HEK293T (cell line): ENCODE measurements at regions not wholly inside any gene's neighbourhood (a gene's known extent, or its start where the extent isn't known, plus 50 kb on each side); places are given as distances from the start of the nearest gene placed in this dataset.

ENCODE experiments used
- CTCF ChIA-PET: fragments of 350-600 bp; formaldehyde crosslinking; extraction: SDS; loops from one replicate; lab custom pipeline; 2021; ENCODE audit warnings: antibody characterized with exemption, inconsistent platforms; lab: Yijun Ruan, JAX
- POLR2A ChIA-PET: fragments of 350-600 bp; formaldehyde crosslinking; extraction: SDS; loops from one replicate; lab custom pipeline; 2020; ENCODE audit warnings: antibody characterized with exemption, inconsistent platforms; lab: Yijun Ruan, JAX
- DNase-seq: peaks from one replicate; pipeline ENCODE4 v3.0.0; 2012; ENCODE audit warnings: mixed read lengths; ENCODE audit errors: extremely low spot score
- ARNT ChIP-seq: fragments of 450-650 bp; IDR thresholded peaks from 2 replicates; pipeline ENCODE4 v1.6.1; 2017; ENCODE audit warnings: mild to moderate bottlenecking
- BHLHE40 ChIP-seq: fragments of 450-650 bp; IDR thresholded peaks from 2 replicates; pipeline ENCODE4 v1.6.1; 2016; ENCODE audit warnings: mild to moderate bottlenecking, moderate library complexity, borderline replicate concordance
- CTBP1 ChIP-seq: fragments of 450-650 bp; IDR thresholded peaks from 2 replicates; pipeline ENCODE4 v1.6.1; 2016; ENCODE audit warnings: borderline replicate concordance
- ELF4 ChIP-seq: fragments of 450-650 bp; IDR thresholded peaks from 2 replicates; pipeline ENCODE4 v1.6.1; 2017; ENCODE audit warnings: antibody characterized with exemption
- FOXA1 ChIP-seq: fragments of 450-650 bp; IDR thresholded peaks from 2 replicates; pipeline ENCODE4 v1.6.1; 2016; ENCODE audit warnings: mild to moderate bottlenecking
- FOXK2 ChIP-seq: fragments of 450-650 bp; IDR thresholded peaks from 2 replicates; pipeline ENCODE4 v1.6.1; 2016; ENCODE audit warnings: mild to moderate bottlenecking
- FOXM1 ChIP-seq: fragments of 450-650 bp; IDR thresholded peaks from 2 replicates; pipeline ENCODE4 v1.6.1; 2017; ENCODE audit warnings: mild to moderate bottlenecking, borderline replicate concordance
- HDGF ChIP-seq: fragments of 450-650 bp; IDR thresholded peaks from 2 replicates; pipeline ENCODE4 v1.6.1; 2017; ENCODE audit warnings: antibody characterized with exemption, borderline replicate concordance
- L3MBTL2 ChIP-seq: fragments of 450-650 bp; conservative IDR thresholded peaks from 2 replicates; pipeline ENCODE4 v1.6.1; 2016; ENCODE audit warnings: mild to moderate bottlenecking
- LEF1 ChIP-seq: fragments of 450-650 bp; IDR thresholded peaks from 2 replicates; pipeline ENCODE4 v1.6.1; 2017; ENCODE audit warnings: mild to moderate bottlenecking, borderline replicate concordance
- NFRKB ChIP-seq: fragments of 450-650 bp; IDR thresholded peaks from 2 replicates; pipeline ENCODE4 v1.6.1; 2016; ENCODE audit warnings: mild to moderate bottlenecking, moderate library complexity
- PKNOX1 ChIP-seq: fragments of 450-650 bp; IDR thresholded peaks from 2 replicates; pipeline ENCODE4 v1.6.1; 2016
- SP1 ChIP-seq: fragments of 450-650 bp; IDR thresholded peaks from 2 replicates; pipeline ENCODE4 v1.6.1; 2017
- SUZ12 ChIP-seq: fragments of 450-650 bp; IDR thresholded peaks from 2 replicates; pipeline ENCODE4 v1.6.1; 2016; ENCODE audit warnings: mild to moderate bottlenecking
- TARDBP ChIP-seq: fragments of 450-650 bp; IDR thresholded peaks from 2 replicates; pipeline ENCODE4 v1.6.1; 2016
- ZNF384 ChIP-seq: fragments of 450-650 bp; IDR thresholded peaks from 2 replicates; pipeline ENCODE4 v1.6.1; 2016

GRCh38 chr4:180603791-180604190 lies 1639.4 kb upstream of the TENM3 start:
- no peak for DNase-seq
- POLR2A ChIA-PET = no interaction called here
- TF ChIP-seq PKNOX1 (no peak), FOXK2 (no peak), ELF4 (no peak), ARNT (no peak), CTBP1 (no peak), HDGF (no peak), TARDBP (no peak), FOXA1 (no peak), BHLHE40 (no peak), NFRKB (no peak), LEF1 (no peak), FOXM1 (no peak), ZNF384 (no peak)
- CTCF ChIA-PET = no interaction called here

- ChIA-PET CTCF (interaction anchor here (0.7 kb wide), 1 partner anchor 9 kb away, joined by 3 read pairs; no protein-coding TSS in a partner anchor), POLR2A (no interaction called here)
- DNase-seq = no peak
- TF ChIP-seq TARDBP (no peak), ARNT (no peak), ELF4 (no peak), PKNOX1 (no peak), SP1 (no peak), FOXK2 (no peak), LEF1 (no peak), BHLHE40 (no peak), L3MBTL2 (no peak), FOXA1 (no peak), SUZ12 (no peak), NFRKB (no peak), CTBP1 (no peak), HDGF (no peak), ZNF384 (no peak), FOXM1 (no peak)
Observed at GRCh38 chr4:180610324-180610723, 1632.9 kb upstream of the TENM3 start.

- no peak for DNase-seq
- ChIA-PET CTCF (no interaction called here), POLR2A (no interaction called here)
- no peak for TF ChIP-seq BHLHE40
- TF ChIP-seq PKNOX1 = no peak
- no peak for TF ChIP-seq ELF4
- no peak for TF ChIP-seq FOXA1
- TF ChIP-seq ZNF384 = no peak
- no peak for TF ChIP-seq LEF1
- TF ChIP-seq L3MBTL2 = no peak
- TF ChIP-seq TARDBP = no peak
- TF ChIP-seq CTBP1 = no peak
- no peak for TF ChIP-seq FOXM1
- no peak for TF ChIP-seq ARNT
- TF ChIP-seq HDGF = no peak
- TF ChIP-seq SUZ12 = no peak
- no peak for TF ChIP-seq FOXK2
- TF ChIP-seq SP1 = no peak
- no peak for TF ChIP-seq NFRKB
Observed at GRCh38 chr4:180615746-180616145, 1627.5 kb upstream of the TENM3 start.

- peak; percentile 18 for DNase-seq
- CTCF ChIA-PET = no interaction called here
- peak; percentile 40; the same call in 1 of the 2 replicates for TF ChIP-seq PKNOX1
- TF ChIP-seq ARNT = no peak
- TF ChIP-seq HDGF = no peak
- no peak for TF ChIP-seq CTBP1
- TF ChIP-seq FOXK2 = no peak
- no peak for TF ChIP-seq ELF4
- POLR2A ChIA-PET = no interaction called here
Observed at GRCh38 chr4:180617196-180617595, 1626.0 kb upstream of the TENM3 start.

GRCh38 chr4:180618396-180618795 lies 1624.8 kb upstream of the TENM3 start:
- no peak for DNase-seq

GRCh38 chr4:180619440-180619839 lies 1623.8 kb upstream of the TENM3 start:
- ChIA-PET POLR2A (no interaction called here), CTCF (interaction anchor here (1.1 kb wide), 1 partner anchor 9 kb away, joined by 3 read pairs; no protein-coding TSS in a partner anchor)
- no peak for DNase-seq
- TF ChIP-seq CTBP1 = no peak
- no peak for TF ChIP-seq SUZ12
- no peak for TF ChIP-seq FOXK2
- TF ChIP-seq NFRKB = no peak
- no peak for TF ChIP-seq PKNOX1
- no peak for TF ChIP-seq ARNT
- no peak for TF ChIP-seq FOXM1
- TF ChIP-seq HDGF = no peak
- no peak for TF ChIP-seq ZNF384
- TF ChIP-seq FOXA1 = no peak
- TF ChIP-seq SP1 = no peak
- no peak for TF ChIP-seq BHLHE40
- TF ChIP-seq ELF4 = no peak
- TF ChIP-seq TARDBP = no peak
- no peak for TF ChIP-seq LEF1
- TF ChIP-seq L3MBTL2 = no peak

More at GRCh38 chr4:180618396-180618795, 1624.8 kb upstream of the TENM3 start:
- ChIA-PET CTCF (interaction anchor here (1.1 kb wide), 1 partner anchor 8 kb away, joined by 3 read pairs; no protein-coding TSS in a partner anchor), POLR2A (no interaction called here)
- TF ChIP-seq FOXA1 (no peak), HDGF (no peak), CTBP1 (no peak)
